Stimulated activated CD8-positive, alpha-beta memory T cell treated with anti-CD3 and anti-CD28 coated beads, Interleukin-7, amount 100 ng/mL, for 24 hours (primary cell): ENCODE measurements at regions not wholly inside any gene's neighbourhood (a gene's known extent, or its start where the extent isn't known, plus 50 kb on each side); places are given as distances from the start of the nearest gene placed in this dataset.
"Not testable (repeated sequence)": the region's sequence is repeated elsewhere in the genome, so short reads cannot be mapped to it uniquely, and the experiment has no call there.

ENCODE experiments used
- DNase-seq: peaks from one replicate; pipeline ENCODE4 v3.0.0-alpha.2; 2020; ENCODE audit warnings: low read depth

- DNase-seq = no peak
These were observed 514.4 kb upstream of the TBL1XR1 start for GRCh38 chr3:177711637-177712036.

- no peak for DNase-seq
These were observed 516.9 kb upstream of the TBL1XR1 start for GRCh38 chr3:177713928-177714900.

GRCh38 chr3:177714945-177715344 is 517.7 kb upstream of the TBL1XR1 start:
- DNase-seq = no peak

GRCh38 chr3:177715980-177716379 is 518.7 kb upstream of the TBL1XR1 start:
- no peak for DNase-seq

GRCh38 chr3:177720927-177721326 is 523.6 kb upstream of the TBL1XR1 start:
- DNase-seq = not testable (repeated sequence)

- DNase-seq = no peak
These were observed 524.8 kb upstream of the TBL1XR1 start for GRCh38 chr3:177721864-177722785.

GRCh38 chr3:177724020-177724638 is 526.8 kb upstream of the TBL1XR1 start:
- DNase-seq = no peak

- DNase-seq = no peak
These were observed 527.9 kb upstream of the TBL1XR1 start for GRCh38 chr3:177725165-177725564.

GRCh38 chr3:177726807-177727206 is 529.5 kb upstream of the TBL1XR1 start:
- DNase-seq = no peak

- DNase-seq = no peak
These were observed 532.8 kb upstream of the TBL1XR1 start for GRCh38 chr3:177729956-177730681.

- no peak for DNase-seq
These were observed 533.5 kb upstream of the TBL1XR1 start for GRCh38 chr3:177730814-177731213.

- no peak for DNase-seq
These were observed 534.5 kb upstream of the TBL1XR1 start for GRCh38 chr3:177731644-177732268.

GRCh38 chr3:177733233-177733632 is 536.0 kb upstream of the TBL1XR1 start:
- no peak for DNase-seq

GRCh38 chr3:177733936-177734335 is 536.7 kb upstream of the TBL1XR1 start:
- DNase-seq = no peak

GRCh38 chr3:177735431-177735830 is 538.1 kb upstream of the TBL1XR1 start:
- no peak for DNase-seq

GRCh38 chr3:177739461-177739860 is 542.2 kb upstream of the TBL1XR1 start:
- DNase-seq = no peak

- no peak for DNase-seq
These were observed 543.0 kb upstream of the TBL1XR1 start for GRCh38 chr3:177740254-177740653.

- no peak for DNase-seq
These were observed 545.0 kb upstream of the TBL1XR1 start for GRCh38 chr3:177742273-177742672.

- DNase-seq = no peak
These were observed 546.0 kb upstream of the TBL1XR1 start for GRCh38 chr3:177743173-177743890.

- no peak for DNase-seq
These were observed 547.8 kb upstream of the TBL1XR1 start for GRCh38 chr3:177744873-177745606.
